Right forelimb (tissue), 1 donor: ENCODE measurements at regions not wholly inside any gene's neighbourhood (a gene's known extent, or its start where the extent isn't known, plus 50 kb on each side); places are given as distances from the start of the nearest gene placed in this dataset.

Experiments
- DNase-seq: peaks from one replicate; pipeline ENCODE4 v3.0.0-alpha.2; 2018

DNA sequence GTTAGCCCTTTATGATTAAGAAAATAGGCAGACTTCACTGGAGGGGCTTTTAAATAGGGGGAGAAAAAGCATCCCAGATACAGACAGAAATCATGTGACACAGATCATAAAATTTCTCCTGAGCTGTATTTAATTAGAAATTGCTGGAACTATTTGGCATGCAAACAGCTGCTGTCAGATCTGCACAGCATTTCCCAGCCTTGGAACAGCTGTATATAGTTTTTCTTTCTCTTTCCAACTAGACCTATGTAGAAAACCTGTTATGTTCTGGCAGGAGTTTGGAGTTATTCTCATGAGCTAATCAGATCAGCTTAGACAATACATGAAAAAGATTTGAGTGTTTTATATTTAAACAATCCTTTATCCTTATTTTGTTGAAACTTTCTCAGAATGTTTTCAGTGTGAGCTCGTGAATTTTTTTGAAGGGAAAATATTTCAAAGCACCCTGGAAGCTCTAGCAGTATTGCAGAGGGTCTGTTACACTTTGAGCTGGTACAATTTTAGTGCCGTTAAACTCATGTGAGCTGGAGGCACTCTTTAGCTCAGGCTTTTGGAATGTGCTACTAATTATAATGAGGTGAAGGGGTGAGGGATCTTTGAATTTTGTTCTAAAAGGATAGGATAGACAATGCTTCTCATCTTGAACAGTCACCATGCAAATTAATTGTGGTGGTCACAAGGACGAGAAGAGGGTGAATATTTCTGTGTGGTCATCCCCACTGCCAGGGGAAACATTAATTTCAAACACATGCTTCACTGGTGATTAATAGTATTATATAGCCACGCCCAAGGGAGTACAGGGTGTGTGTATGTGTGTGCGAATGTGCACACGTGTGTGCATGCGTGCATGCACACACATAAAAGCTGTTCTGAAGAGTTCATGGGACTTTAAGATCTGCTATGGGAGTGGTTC, 239.4 kb upstream of the FBXL7 start:
- no peak for DNase-seq

- DNase-seq, result no peak
Observed at GRCh38 chr5:15256485-15256884, 243.5 kb upstream of the FBXL7 start.

GRCh38 chr5:15255576-15255975, 244.4 kb upstream of the FBXL7 start:
- DNase-seq, result no peak

GRCh38 chr5:15254607-15255006, 245.4 kb upstream of the FBXL7 start:
- DNase-seq, result no peak

DNA sequence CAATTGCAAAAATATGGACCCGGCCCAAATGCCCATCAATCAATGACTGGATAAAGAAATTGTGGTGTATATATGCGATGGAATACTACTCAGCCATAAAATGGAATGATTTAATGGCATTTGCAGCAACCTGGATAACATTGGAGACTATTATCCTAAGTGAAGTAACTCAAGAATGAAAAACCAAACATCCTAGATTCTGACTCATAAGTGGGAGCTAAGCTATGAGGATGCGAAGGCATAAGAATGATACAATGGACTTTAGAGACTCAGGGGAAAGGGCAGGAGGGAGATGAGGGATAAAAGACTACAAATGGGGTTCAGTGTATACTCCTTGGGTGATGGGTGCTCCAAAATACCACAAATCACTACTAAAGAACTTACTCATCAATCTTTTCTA, 247.6 kb upstream of the FBXL7 start:
- no peak for DNase-seq

DNA sequence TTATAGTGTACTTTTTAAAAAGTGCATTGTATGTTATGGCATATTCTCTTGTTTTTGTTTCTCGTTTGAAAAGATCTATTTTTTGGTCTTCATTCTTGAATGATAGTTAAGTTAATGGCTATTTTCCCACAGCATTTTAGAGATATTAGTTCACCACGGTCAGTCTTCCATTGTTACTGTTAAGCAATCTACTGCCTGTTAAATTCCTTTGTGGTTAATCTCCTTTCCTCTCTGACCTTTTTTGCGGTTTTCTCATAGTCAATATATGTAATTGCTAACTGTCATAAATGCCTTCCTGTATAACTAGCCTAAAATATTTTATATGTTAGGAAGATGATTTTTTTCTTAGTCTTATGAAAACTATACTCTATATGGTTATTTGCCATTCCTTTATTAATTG, 250.8 kb upstream of the FBXL7 start:
- DNase-seq, result no peak

DNA sequence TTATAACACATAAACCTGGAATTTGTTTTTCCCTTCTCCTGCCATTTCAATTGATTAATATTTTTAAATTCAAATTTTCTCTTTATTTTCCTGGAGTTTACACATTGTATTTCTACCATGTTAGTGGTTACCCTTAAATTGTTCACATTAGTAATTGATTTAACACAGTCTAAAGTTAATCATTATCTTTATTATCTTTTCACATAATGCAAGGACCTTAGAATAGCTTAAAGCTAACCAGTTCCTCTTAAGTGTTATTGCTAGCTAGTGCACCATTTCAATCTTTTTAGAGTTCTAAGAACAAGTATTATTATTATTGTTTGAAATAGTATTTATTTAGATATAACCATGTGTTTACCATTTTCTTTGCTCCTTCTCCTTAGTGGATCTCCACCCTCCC, 251.2 kb upstream of the FBXL7 start:
- DNase-seq, result no peak

- no peak for DNase-seq
Observed at GRCh38 chr5:15245913-15246312, 254.1 kb upstream of the FBXL7 start.

- no peak for DNase-seq
Observed at GRCh38 chr5:15243301-15244020, 256.5 kb upstream of the FBXL7 start.

DNA sequence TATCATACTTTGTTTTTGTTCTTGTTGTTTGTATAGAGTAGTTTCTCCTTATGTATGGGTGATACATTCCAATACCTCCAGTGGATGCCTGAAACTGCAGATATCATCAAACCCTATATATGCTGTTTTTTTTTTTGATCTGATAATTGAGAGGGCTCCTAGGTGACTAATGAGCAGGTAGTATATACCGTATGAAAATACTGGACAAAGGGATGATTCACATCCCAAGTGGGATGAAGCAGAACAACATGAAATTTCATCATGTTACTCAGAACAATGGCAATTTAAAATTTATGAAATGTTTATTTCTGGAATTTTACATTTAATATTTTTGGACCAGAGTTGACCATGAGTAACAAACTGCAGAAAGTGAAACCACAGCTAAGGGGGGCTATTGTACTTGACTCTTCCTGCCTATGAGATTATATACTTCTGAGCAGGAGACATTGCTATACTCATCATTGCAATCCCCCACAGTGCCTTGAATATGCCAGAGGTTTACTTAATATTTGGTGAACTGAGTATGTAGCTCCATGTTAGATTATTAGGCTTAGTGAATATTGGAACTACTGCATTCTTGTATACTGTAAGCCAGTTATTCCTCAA, 258.7 kb upstream of the FBXL7 start:
- no peak for DNase-seq

- DNase-seq, result no peak
Observed at GRCh38 chr5:15238006-15238405, 262.0 kb upstream of the FBXL7 start.

DNA sequence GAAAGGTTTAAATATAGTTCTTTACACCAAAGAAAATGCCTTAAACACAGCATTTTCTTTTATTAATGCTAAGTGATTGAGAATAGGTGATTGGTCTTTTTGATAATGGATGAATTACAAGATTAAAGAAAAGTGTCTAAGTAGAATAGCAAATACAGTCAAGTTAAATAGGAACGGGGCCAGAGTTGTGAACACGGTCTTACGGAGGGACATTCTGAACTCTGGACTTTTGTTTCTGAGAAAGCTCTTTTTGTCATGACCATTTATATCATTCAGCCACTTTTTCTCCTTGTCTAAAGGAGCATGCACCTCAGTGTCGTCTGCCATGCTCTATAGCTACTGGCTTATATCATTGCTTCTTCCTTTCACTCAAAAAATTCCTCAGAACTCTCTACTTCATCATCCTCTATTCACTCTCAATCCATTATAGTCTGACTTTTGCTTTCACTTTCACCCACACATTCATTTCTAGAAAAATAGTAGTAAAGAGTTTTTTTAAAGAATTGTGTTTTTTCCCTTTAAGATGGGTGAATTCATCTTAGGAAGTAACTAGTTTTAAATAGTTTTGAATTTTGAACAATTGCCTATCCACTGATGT, 263.0 kb upstream of the FBXL7 start:
- no peak for DNase-seq

DNA sequence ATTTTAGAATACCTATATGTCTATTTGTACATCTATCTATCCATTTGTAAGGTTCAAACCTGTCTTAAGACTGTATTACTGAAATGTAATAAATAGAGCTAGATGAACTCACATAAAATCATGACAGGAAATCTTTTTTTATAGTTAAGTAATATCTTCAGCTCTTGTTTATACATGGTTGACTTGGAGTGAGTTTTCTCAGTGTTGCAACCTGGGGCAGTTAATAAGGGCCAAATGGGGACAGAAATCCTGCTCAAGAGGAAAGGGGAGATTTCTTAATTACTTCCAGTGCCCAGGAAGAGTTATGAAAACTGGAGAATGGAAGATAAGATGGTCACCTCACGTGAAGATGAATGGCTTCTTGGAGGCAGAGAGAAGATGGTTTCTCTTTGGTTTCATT, 265.1 kb upstream of the FBXL7 start:
- DNase-seq, result no peak

GRCh38 chr5:15234366-15234765, 265.6 kb upstream of the FBXL7 start:
- DNase-seq, result no peak

GRCh38 chr5:15233566-15233965, 266.4 kb upstream of the FBXL7 start:
- DNase-seq, result no peak

DNA sequence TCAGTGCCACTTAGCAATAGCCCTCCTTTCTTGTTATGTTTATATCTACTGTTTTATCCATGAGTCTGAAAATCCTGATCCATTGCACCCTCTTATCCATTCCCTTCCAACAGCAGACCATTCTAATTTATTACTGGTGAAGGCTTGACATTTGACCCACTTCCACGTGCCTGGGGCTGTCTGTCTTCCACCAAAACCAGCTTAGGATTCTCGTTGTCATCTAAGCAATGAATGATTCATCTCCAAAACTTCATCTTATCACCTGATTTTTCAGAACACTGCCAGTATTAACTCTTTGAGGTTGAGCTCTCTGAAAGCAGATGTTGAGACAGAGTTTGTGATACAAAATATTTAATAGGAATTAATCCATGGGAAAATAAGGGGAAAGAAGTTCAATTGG, 277.8 kb upstream of the FBXL7 start:
- no peak for DNase-seq

DNA sequence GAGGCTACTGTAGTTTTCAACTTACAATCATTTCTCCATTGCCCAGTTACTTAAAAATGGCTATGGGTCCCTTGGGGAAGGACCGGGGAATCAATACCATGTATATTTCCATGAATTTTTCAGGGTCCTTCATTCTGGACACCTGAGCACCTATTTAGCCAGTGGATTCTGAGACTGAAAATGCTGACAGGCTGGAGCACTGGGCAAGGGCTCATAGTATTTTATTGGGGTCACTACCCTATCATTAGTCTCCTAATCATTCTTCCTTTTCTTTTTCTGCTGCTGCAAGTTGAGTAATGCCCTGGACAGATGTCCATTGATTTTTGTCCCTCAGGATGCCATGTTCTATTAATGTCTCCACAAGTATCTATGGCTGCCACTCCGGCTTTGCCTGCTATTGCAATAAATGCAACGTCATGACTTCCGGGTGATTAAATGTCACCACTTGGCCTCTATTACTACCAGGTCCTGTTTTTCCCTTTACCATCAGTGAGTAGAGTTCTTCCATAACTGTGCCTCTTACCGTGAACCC, 279.3 kb upstream of the FBXL7 start:
- no peak for DNase-seq

- DNase-seq, result no peak
Observed at GRCh38 chr5:15215056-15215455, 284.9 kb upstream of the FBXL7 start.

DNA sequence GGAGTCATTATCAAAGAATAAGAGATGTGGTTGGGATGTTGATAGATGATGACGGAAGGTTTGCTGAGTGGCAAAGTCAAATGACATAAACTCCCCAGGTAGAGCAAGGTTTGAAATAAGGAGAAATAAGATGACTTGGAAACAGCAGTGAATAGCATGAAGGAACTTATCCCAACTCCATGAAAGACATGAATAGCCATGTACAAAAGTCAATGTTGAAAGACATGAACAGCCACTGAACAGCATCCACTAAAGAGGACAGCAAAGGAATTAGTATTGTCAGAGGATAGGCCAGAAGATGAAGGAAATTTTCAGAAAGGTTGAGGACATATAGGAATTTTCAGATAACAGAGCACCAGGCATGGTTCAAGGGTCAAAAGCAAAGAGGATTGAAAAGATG, 286.0 kb upstream of the FBXL7 start:
- no peak for DNase-seq

DNA sequence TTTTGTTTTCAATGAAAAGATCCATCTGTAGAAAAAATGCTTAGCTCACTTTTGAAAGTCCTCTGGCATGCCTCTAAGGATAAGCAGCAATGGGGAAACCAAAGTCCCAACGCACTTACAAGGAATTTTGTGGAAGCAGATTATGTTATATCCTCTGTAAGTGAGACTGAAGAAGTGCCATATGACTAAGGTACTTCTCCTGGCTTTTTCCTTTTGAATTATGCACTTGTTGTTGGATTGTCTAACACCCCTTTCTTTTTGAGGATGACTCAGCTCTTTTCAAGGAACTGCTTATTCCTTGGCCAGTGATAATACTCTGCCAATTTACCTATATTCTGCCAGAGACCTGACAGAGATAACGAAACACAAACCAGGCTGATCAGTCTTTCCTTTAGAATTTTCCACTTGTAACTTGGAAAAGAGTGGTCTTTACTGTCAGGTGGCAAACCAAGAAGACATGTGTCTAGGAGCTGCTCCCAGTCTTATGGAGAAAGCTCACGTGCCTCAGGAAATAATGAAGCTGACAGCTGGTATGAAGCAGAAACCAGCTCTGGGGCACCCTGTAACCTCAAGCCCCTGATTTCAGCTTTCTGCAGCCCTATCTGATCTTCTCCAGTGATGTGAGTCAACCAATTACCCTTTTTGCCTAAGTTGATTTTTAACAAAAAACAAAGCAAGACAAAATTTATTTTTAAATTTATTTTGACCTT, 290.8 kb upstream of the FBXL7 start:
- no peak for DNase-seq

- DNase-seq, result no peak
Observed at GRCh38 chr5:15206133-15206532, 293.8 kb upstream of the FBXL7 start.

DNA sequence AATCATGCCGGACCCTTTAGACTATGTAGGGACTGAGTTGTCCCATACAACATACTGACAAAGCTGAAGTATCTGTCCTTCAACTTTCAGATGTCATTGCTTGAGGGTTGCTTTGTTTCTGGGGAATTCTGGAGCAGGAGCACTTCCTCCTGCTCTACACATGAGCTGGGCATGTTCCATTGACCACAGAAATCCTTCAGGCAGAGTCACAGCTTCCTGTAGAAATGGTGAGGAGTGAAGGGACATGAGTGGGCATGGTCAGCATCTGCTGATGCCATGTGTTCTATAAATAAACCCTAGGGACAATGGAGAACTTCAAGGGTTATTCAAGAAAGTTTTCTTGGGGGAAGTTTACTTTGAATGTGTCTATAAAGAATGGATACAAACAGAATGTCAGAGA, 296.6 kb upstream of the FBXL7 start:
- DNase-seq, result no peak

DNA sequence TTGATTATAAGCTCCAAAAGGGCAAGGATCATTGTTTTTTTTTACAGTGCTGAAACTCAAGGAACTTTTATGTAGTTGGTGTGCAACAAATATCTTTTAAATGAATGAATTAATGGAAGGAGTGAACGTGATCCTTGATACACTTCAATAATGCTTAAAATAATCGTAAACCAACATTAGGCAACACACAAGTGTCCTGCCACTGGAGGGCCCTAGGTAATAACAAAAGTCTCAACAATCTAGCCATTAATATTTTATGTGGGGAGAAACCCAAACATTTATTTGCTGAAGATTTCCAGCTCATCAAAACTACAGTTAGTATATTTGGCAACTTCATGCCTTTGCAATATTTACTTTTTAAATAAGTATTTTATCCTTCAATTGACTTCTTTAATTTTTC, 309.0 kb upstream of the FBXL7 start:
- no peak for DNase-seq
